ENCODE measurements at regions not wholly inside any gene's neighbourhood (a gene's known extent, or its start where the extent isn't known, plus 50 kb on each side); places are given as distances from the start of the nearest gene placed in this dataset.

GRCh38 chr4:129342819-129343408, 247.0 kb downstream of the C4orf33 start:
- no TSS peak for BruUV-seq (replicated peaks)
- no peak for ATAC-seq
- Histone ChIP-seq H3K27me3 (ENCODE audit: control insufficient read depth in 2 of 2, insufficient read depth in 2 of 2, low read length in 2 of 2) (no peaks in the 10 kb centered on the region), H4K20me1 (replicated peaks; ENCODE audit: control insufficient read depth, insufficient read depth, low read length) (no peaks in the 10 kb centered on the region), H3K9me1 (ENCODE audit: control insufficient read depth, insufficient read depth, low read length) (no peaks in the 10 kb centered on the region), H3K36me3 (ENCODE audit: control insufficient read depth, insufficient read depth, low read length) (no peaks in the 10 kb centered on the region), H3K4me1 (replicated peaks in 1 of 2; ENCODE audit: control insufficient read depth in 2 of 2, insufficient read depth in 2 of 2, low read length in 2 of 2) (no peaks in the 10 kb centered on the region), H3K27ac (ENCODE audit: extremely low read depth, low read depth, low read length) (no peak overlapping the region), H3K79me2 (ENCODE audit: control insufficient read depth, insufficient read depth, low read length) (no peaks in the 10 kb centered on the region), H3K4me3 (no peak overlapping the region), H2AFZ (ENCODE audit: low read depth, low read length) (no peak overlapping the region), H3K9me3 (replicated peaks; ENCODE audit: control insufficient read depth, insufficient read depth, low read depth, low read length) (no peaks in the 10 kb centered on the region), H3K4me2 (ENCODE audit: insufficient read depth, low read length) (no peak overlapping the region), H3K9ac (ENCODE audit: insufficient read depth in 1 of 2, low read depth in 2 of 2, low read length in 2 of 2) (no peak overlapping the region)
- no peak for DNase-seq (ENCODE audit: extremely low read depth in 1 of 4, low spot score in 3 of 4)
- in situ Hi-C loops (cut with MboI), result no loop called here
- 3% methylated on average over 5 of the region's 5 CpGs for WGBS (ENCODE audit: insufficient coverage, low coverage, missing lambda C conversion rate)
- intact Hi-C loops (cut with micrococcal nuclease), result loop anchor here (5.0 kb wide), 1 partner anchor 126 kb away; no protein-coding TSS in a partner anchor
- ChIA-PET CTCF (ENCODE audit: low intra/inter-chr PET ratio) (no interaction called here), POLR2A (no interaction called here)
- FAIRE-seq, result no peak
- TF ChIP-seq REST (IDR thresholded peaks at IDR 0.05; ENCODE audit: borderline replicate concordance) (no peak), REST (CRISPR knock-in tag; IDR thresholded peaks at IDR 0.05; ENCODE audit: low read depth) (no peak), CHAMP1 (IDR thresholded peaks at IDR 0.05) (no peak), NR4A1 (CRISPR knock-in tag; IDR thresholded peaks at IDR 0.05) (no peak), NR4A1 (tag; IDR thresholded peaks at IDR 0.05) (no peak), ARID3A (IDR thresholded peaks at IDR 0.05; ENCODE audit: borderline replicate concordance, low read depth, low read length) (no peak), ZNF174 (CRISPR knock-in tag; IDR thresholded peaks at IDR 0.05) (no peak), SP2 (IDR thresholded peaks at IDR 0.05; ENCODE audit: extremely low read depth, low read depth, low read length, poor library complexity, severe bottlenecking) (no peak), GTF2A2 (tag; IDR thresholded peaks at IDR 0.05) (no peak), NFE2L1 (tag; IDR thresholded peaks at IDR 0.05; ENCODE audit: borderline replicate concordance, low read depth) (no peak)
